Tibial nerve (tissue), 4 donors: ENCODE measurements at regions not wholly inside any gene's neighbourhood (a gene's known extent, or its start where the extent isn't known, plus 50 kb on each side); places are given as distances from the start of the nearest gene placed in this dataset.

Experiments used
- CTCF ChIP-seq, 5 experiments: fragments of 200-600 bp in 3 of 5; fragments of 450-650 bp in 2 of 5; sonication (generic) in 3 of 5; IDR thresholded peaks; one replicate each; pipeline ENCODE4 v1.5.1; 2016 to 2019; ENCODE audit warnings: antibody characterized with exemption in 5 of 5, mild to moderate bottlenecking in 3 of 5, moderate library complexity in 2 of 5
- EP300 ChIP-seq, 2 donors: sonication (generic); formaldehyde crosslinking; IDR thresholded peaks; one replicate each; pipeline ENCODE4 v1.6.1; 2017; ENCODE audit warnings: antibody characterized with exemption in 2 of 2, mild to moderate bottlenecking in 1 of 2
- POLR2A ChIP-seq, 2 donors: fragments of 450-650 bp; IDR thresholded peaks; one replicate each; pipeline ENCODE4 v1.6.1; 2017; ENCODE audit warnings: antibody characterized with exemption in 2 of 2, mild to moderate bottlenecking in 2 of 2, moderate library complexity in 2 of 2

GRCh38 chr6:67031451-67031850 lies 1324.4 kb upstream of the EYS start:
- TF ChIP-seq POLR2A (IDR thresholded peaks at IDR 0.05) = no peak
- TF ChIP-seq CTCF (IDR thresholded peaks at IDR 0.05) = no peak
- no peak for TF ChIP-seq EP300 (IDR thresholded peaks at IDR 0.05)
